H1 (cell line): ENCODE measurements at regions not wholly inside any gene's neighbourhood (a gene's known extent, or its start where the extent isn't known, plus 50 kb on each side); places are given as distances from the start of the nearest gene placed in this dataset.

Source experiments
- CTCF ChIA-PET: fragments of 300-600 bp; sonication (Branson Sonifier 250); formaldehyde crosslinking; loops from one replicate; lab custom pipeline; 2021; ENCODE audit not compliant: partially characterized antibody; lab: Charles Lee
- POLR2A ChIA-PET: fragments of 300-600 bp; sonication (Branson Sonifier 250); formaldehyde crosslinking; loops from one replicate; lab custom pipeline; 2021; ENCODE audit warnings: inconsistent platforms; ENCODE audit not compliant: partially characterized antibody; lab: Charles Lee
- DNase-seq, 2 experiments: peaks; one replicate each; pipeline versions ENCODE4 v3.0.0 to v3.0.0-alpha.2; 2010 to 2022; ENCODE audit warnings: low spot score in 2 of 2, low read depth in 1 of 2, mixed read lengths in 1 of 2
- FAIRE-seq: peaks from 2 replicates; lab custom pipeline; 2011; peaks lifted over from hg19 to GRCh38; lab: Jason Lieb, UNC
- H2AFZ ChIP-seq: 2 replicates; pipeline ENCODE4 v1.8.1; 2012; ENCODE audit warnings: low read length, inconsistent platforms
- H2AK5ac ChIP-seq: 2 replicates; pipeline ENCODE4 v1.6.1; 2013; ENCODE audit warnings: low read depth, low read length
- H2BK120ac ChIP-seq: replicated peaks from 2 replicates; pipeline ENCODE3; 2013; ENCODE audit warnings: low read depth, low read length, inconsistent platforms
- H2BK12ac ChIP-seq: 2 replicates; pipeline ENCODE4 v1.6.1; 2013; ENCODE audit warnings: low read depth, low read length
- H2BK15ac ChIP-seq: 2 replicates; pipeline ENCODE4 v1.6.1; 2013; ENCODE audit warnings: low read length
- H2BK20ac ChIP-seq: 2 replicates; pipeline ENCODE4 v1.6.1; 2013; ENCODE audit warnings: low read length
- H2BK5ac ChIP-seq: 2 replicates; pipeline ENCODE4 v1.6.1; 2013; ENCODE audit warnings: low read depth, low read length
- H3K14ac ChIP-seq: 2 replicates; pipeline ENCODE4 v1.6.1; 2013; ENCODE audit warnings: inconsistent platforms; ENCODE audit not compliant: insufficient read length
- H3K18ac ChIP-seq: 2 replicates; pipeline ENCODE4 v1.6.1; 2013; ENCODE audit warnings: low read length; ENCODE audit errors: extremely low read depth
- H3K23ac ChIP-seq: 2 replicates; pipeline ENCODE4 v1.6.1; 2013; ENCODE audit warnings: inconsistent platforms; ENCODE audit not compliant: insufficient read length
- H3K23me2 ChIP-seq: 2 replicates; pipeline ENCODE4 v1.6.1; 2013; ENCODE audit warnings: low read depth, low read length
- H3K27ac ChIP-seq: 2 replicates; pipeline ENCODE4 v1.6.1; 2011; ENCODE audit warnings: low read depth, low read length, inconsistent platforms
- H3K27me3 ChIP-seq, 4 experiments: replicated peaks in 1 of 4; 1 replicate in 1 of 4; 2 replicates in 3 of 4; pipeline versions ENCODE4 v1.6.1 to v1.8.1; 2011 to 2013; ENCODE audit warnings: low read length in 3 of 4, mild to moderate bottlenecking in 3 of 4, inconsistent platforms in 2 of 4, mixed read lengths in 2 of 4, moderate library complexity in 1 of 4; ENCODE audit not compliant: control insufficient read depth in 3 of 4, insufficient read depth in 3 of 4; ENCODE audit errors: extremely low read depth in 1 of 4
- H3K36me3 ChIP-seq, 4 experiments: 2 replicates each; pipeline versions ENCODE4 v1.6.1 to v1.8.1; 2011 to 2013; ENCODE audit warnings: mild to moderate bottlenecking in 4 of 4, low read length in 3 of 4, moderate library complexity in 2 of 4, control low read depth in 1 of 4, inconsistent platforms in 1 of 4; ENCODE audit not compliant: insufficient read depth in 4 of 4, control insufficient read depth in 2 of 4
- H3K4ac ChIP-seq: replicated peaks from 2 replicates; pipeline ENCODE3; 2013; ENCODE audit warnings: low read length, low read depth, mixed read lengths, inconsistent platforms; ENCODE audit not compliant: insufficient read length
- H3K4me1 ChIP-seq, 4 experiments: replicated peaks in 1 of 4; 1 replicate in 1 of 4; 2 replicates in 3 of 4; pipeline versions ENCODE4 v1.6.1 to v1.8.1; 2011 to 2013; ENCODE audit warnings: low read length in 3 of 4, inconsistent platforms in 2 of 4, mixed read lengths in 1 of 4; ENCODE audit not compliant: insufficient read depth in 4 of 4, control insufficient read depth in 3 of 4
- H3K4me2 ChIP-seq, 2 experiments: 2 replicates each; pipeline versions ENCODE4 v1.6.1 to v1.8.1; 2011 to 2013; ENCODE audit warnings: low read depth in 2 of 2, low read length in 2 of 2, control low read depth in 1 of 2, inconsistent platforms in 1 of 2, mild to moderate bottlenecking in 1 of 2; ENCODE audit not compliant: insufficient read depth in 1 of 2
- H3K4me3 ChIP-seq, 4 experiments: fragments of 200-600, 300-600 bp in 1 of 4; sonication (generic), shearing (Covaris generic), sonication (Bioruptor Twin) in 1 of 4; 2 replicates each; pipeline versions ENCODE4 v1.5.1 to v1.8.1; 2011 to 2016; ENCODE audit warnings: low read length in 4 of 4, low read depth in 3 of 4, control low read depth in 2 of 4, inconsistent platforms in 2 of 4, mild to moderate bottlenecking in 2 of 4, mixed read lengths in 1 of 4, moderate library complexity in 1 of 4; ENCODE audit not compliant: insufficient read depth in 2 of 4; ENCODE audit errors: extremely low read depth in 1 of 4
- H3K56ac ChIP-seq: replicated peaks from 2 replicates; pipeline ENCODE3; 2013; ENCODE audit warnings: low read depth, mild to moderate bottlenecking, mixed read lengths, low read length, inconsistent platforms; ENCODE audit not compliant: insufficient read length
- H3K79me1 ChIP-seq: 2 replicates; pipeline ENCODE4 v1.6.1; 2013; ENCODE audit warnings: low read depth, low read length, control low read depth
- H3K79me2 ChIP-seq, 2 experiments: 2 replicates each; pipeline versions ENCODE4 v1.6.1 to v1.8.1; 2012 to 2013; ENCODE audit warnings: low read length in 2 of 2, mild to moderate bottlenecking in 2 of 2, inconsistent platforms in 1 of 2; ENCODE audit not compliant: insufficient read depth in 2 of 2, control insufficient read depth in 1 of 2
- H3K9ac ChIP-seq, 4 experiments: replicated peaks in 1 of 4; 1 replicate in 1 of 4; 2 replicates in 3 of 4; pipeline versions ENCODE4 v1.6.1 to v1.8.1; 2011 to 2013; ENCODE audit warnings: low read depth in 3 of 4, low read length in 3 of 4, control low read depth in 2 of 4, mild to moderate bottlenecking in 2 of 4, moderate library complexity in 2 of 4, inconsistent platforms in 1 of 4; ENCODE audit errors: extremely low read depth in 1 of 4
- H3K9me3 ChIP-seq, 2 experiments: 2 replicates each; pipeline versions ENCODE4 v1.6.1 to v1.8.1; 2012 to 2013; ENCODE audit warnings: mild to moderate bottlenecking in 2 of 2, moderate library complexity in 2 of 2, control low read depth in 1 of 2, inconsistent platforms in 1 of 2, low read depth in 1 of 2, low read length in 1 of 2, mixed read lengths in 1 of 2; ENCODE audit not compliant: insufficient read depth in 2 of 2
- H4K20me1 ChIP-seq, 2 experiments: replicated peaks in 1 of 2; 2 replicates each; pipeline versions ENCODE3 to v1.8.1; 2011 to 2013; ENCODE audit warnings: inconsistent platforms in 2 of 2, low read length in 2 of 2, mild to moderate bottlenecking in 1 of 2; ENCODE audit not compliant: insufficient read depth in 2 of 2, control insufficient read depth in 1 of 2
- H4K5ac ChIP-seq: 2 replicates; pipeline ENCODE4 v1.6.1; 2013; ENCODE audit warnings: low read length, low read depth, mixed read lengths, inconsistent platforms; ENCODE audit not compliant: insufficient read length
- H4K8ac ChIP-seq: 2 replicates; pipeline ENCODE4 v1.8.0; 2013; ENCODE audit warnings: mild to moderate bottlenecking, moderate library complexity, low read length, inconsistent platforms; ENCODE audit not compliant: insufficient read depth; ENCODE audit errors: extremely low read depth
- H4K91ac ChIP-seq: replicated peaks from 2 replicates; pipeline ENCODE3; 2013; ENCODE audit warnings: low read length, mixed read lengths, inconsistent platforms; ENCODE audit not compliant: insufficient read length
- CBX8 ChIP-seq: fragments of 300-800, 300-1000 bp; sonication (generic); IDR thresholded peaks from 2 replicates; pipeline ENCODE4 v1.7.1; 2016; ENCODE audit warnings: low read depth, low read length, borderline replicate concordance
- CEBPB ChIP-seq: IDR thresholded peaks from 2 replicates; pipeline ENCODE4 v1.6.1; 2012; ENCODE audit warnings: low read depth, low read length
- GTF2F1 ChIP-seq: IDR thresholded peaks from 2 replicates; pipeline ENCODE4 v1.6.1; 2012; ENCODE audit warnings: low read depth, low read length, improper control_type of control experiment, borderline replicate concordance
- HDAC2 ChIP-seq, 2 experiments: fragments of 300-600 bp in 1 of 2; sonication (generic) in 1 of 2; IDR thresholded peaks; 2 replicates each; pipeline ENCODE4 v1.6.1; 2011 to 2012; ENCODE audit warnings: low read depth in 2 of 2, low read length in 2 of 2, mild to moderate bottlenecking in 2 of 2, moderate library complexity in 2 of 2, borderline replicate concordance in 1 of 2, inconsistent platforms in 1 of 2
- JUN ChIP-seq: IDR thresholded peaks from 2 replicates; pipeline ENCODE4 v1.6.1; 2011; ENCODE audit warnings: low read depth, mild to moderate bottlenecking, improper control_type of control experiment, low read length
- POLR2A ChIP-seq, 2 experiments: IDR thresholded peaks; 1 replicate in 1 of 2; 2 replicates in 1 of 2; pipeline ENCODE4 v1.6.1; 2011; ENCODE audit warnings: low read depth in 2 of 2, low read length in 2 of 2, mild to moderate bottlenecking in 2 of 2; ENCODE audit errors: control extremely low read depth in 1 of 2
- SAP30 ChIP-seq: fragments of 300-600 bp; sonication (generic); IDR thresholded peaks from 2 replicates; pipeline ENCODE4 v1.7.1; 2012; ENCODE audit warnings: low read length, moderate library complexity, mild to moderate bottlenecking, inconsistent platforms; ENCODE audit not compliant: insufficient read depth, insufficient replicate concordance
- SIRT6 ChIP-seq: IDR thresholded peaks from one replicate; pipeline ENCODE4 v1.7.1; 2012; ENCODE audit warnings: low read length, inconsistent platforms
- SUZ12 ChIP-seq: fragments of 200-600 bp; sonication (generic); IDR thresholded peaks from 2 replicates; pipeline ENCODE4 v1.6.1; 2012; ENCODE audit warnings: mild to moderate bottlenecking, inconsistent platforms, low read length, moderate library complexity, mixed read lengths

DNA sequence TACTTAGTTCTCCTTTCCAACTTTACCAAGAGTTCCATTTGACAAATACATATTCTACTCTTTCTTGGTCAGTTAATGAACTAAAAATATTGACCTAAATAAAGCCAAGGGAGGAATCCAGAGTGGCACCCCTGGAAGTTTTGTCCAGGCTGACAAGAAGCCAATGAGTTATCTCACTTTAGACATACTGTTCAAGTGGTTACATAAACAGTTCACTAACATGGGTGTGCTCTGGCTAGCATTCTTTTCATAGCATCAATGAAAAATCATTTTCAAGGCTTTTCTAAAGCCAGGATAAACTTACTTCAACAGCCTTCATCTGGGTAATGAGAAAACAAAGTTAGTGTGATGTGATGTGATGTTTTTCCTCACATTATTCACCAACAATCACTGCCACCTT, 649.4 kb downstream of the TDRD15 start:
- no peak overlapping the region for H2BK12ac ChIP-seq
- H3K36me3 ChIP-seq, result no peaks in the 10 kb centered on the region
- H3K4me3 ChIP-seq, result no peak overlapping the region
- no peak overlapping the region for H2BK20ac ChIP-seq
- H4K91ac ChIP-seq, result no peak overlapping the region
- no peaks in the 10 kb centered on the region for H3K79me1 ChIP-seq
- FAIRE-seq (no peak), DNase-seq (no peak)
- no peak overlapping the region for H4K5ac ChIP-seq
- no peak overlapping the region for H3K23ac ChIP-seq
- H3K18ac ChIP-seq, result no peak overlapping the region
- H3K4me2 ChIP-seq, result no peak overlapping the region
- no peak overlapping the region for H2BK15ac ChIP-seq
- H2BK120ac ChIP-seq, result no peak overlapping the region
- TF ChIP-seq SUZ12, result no peak
- no peak for TF ChIP-seq CBX8
- no peak for TF ChIP-seq HDAC2 (IDR thresholded peaks at IDR 0.05; ENCODE audit: borderline replicate concordance in 1 of 2, low read depth in 2 of 2, low read length in 2 of 2)
- TF ChIP-seq JUN, result no peak
- TF ChIP-seq SAP30, result no peak
- TF ChIP-seq CEBPB, result no peak
- no peak for TF ChIP-seq GTF2F1
- no peak for TF ChIP-seq POLR2A (IDR thresholded peaks at IDR 0.05; ENCODE audit: control extremely low read depth in 1 of 2, low read depth in 2 of 2, low read length in 2 of 2)
- no peak for TF ChIP-seq SIRT6
- 0 out of 2 replicates have a peak, but pooled peaks cover 1% of the 10 kb centered on the region for H3K23me2 ChIP-seq
- no peaks in the 10 kb centered on the region for H4K20me1 ChIP-seq
- no peaks in the 10 kb centered on the region for H3K9me3 ChIP-seq
- no peak overlapping the region for H3K27ac ChIP-seq
- H3K56ac ChIP-seq, result no peak overlapping the region
- no peak overlapping the region for H2AK5ac ChIP-seq
- POLR2A ChIA-PET, result no interaction called here
- no peak overlapping the region for H2AFZ ChIP-seq
- H3K9ac ChIP-seq, result no peak overlapping the region
- no peaks in the 10 kb centered on the region for H3K27me3 ChIP-seq
- no peak overlapping the region for H3K14ac ChIP-seq
- CTCF ChIA-PET, result no interaction called here
- H2BK5ac ChIP-seq, result no peak overlapping the region
- no peak overlapping the region for H4K8ac ChIP-seq
- H3K79me2 ChIP-seq, result no peaks in the 10 kb centered on the region
- no peak overlapping the region for H3K4ac ChIP-seq
- H3K4me1 ChIP-seq, result no peaks in the 10 kb centered on the region
